GM18867 (cell line): ENCODE measurements at regions not wholly inside any gene's neighbourhood (a gene's known extent, or its start where the extent isn't known, plus 50 kb on each side); places are given as distances from the start of the nearest gene placed in this dataset.

ENCODE experiments used
- ATAC-seq: cut with Tn5 transposase; IDR thresholded peaks from one replicate; pipeline ENCODE4 v1.9.1; 2021; ENCODE audit warnings: mild to moderate bottlenecking, moderate library complexity; ENCODE audit not compliant: unreplicated experiment

- peak; percentile 59 for ATAC-seq
Observed at GRCh38 chr4:115850799-115851509, 737.5 kb upstream of the NDST4 start.

- no peak for ATAC-seq
Observed at GRCh38 chr4:115844180-115844579, 730.8 kb upstream of the NDST4 start.

GRCh38 chr4:115841871-115842270 lies 728.5 kb upstream of the NDST4 start:
- ATAC-seq: no peak

- no peak for ATAC-seq
Observed at GRCh38 chr4:115834441-115834840, 721.0 kb upstream of the NDST4 start.

GRCh38 chr4:115824630-115825029 lies 711.2 kb upstream of the NDST4 start:
- ATAC-seq: no peak

GRCh38 chr4:115803825-115804224 lies 690.4 kb upstream of the NDST4 start:
- no peak for ATAC-seq

- ATAC-seq: no peak
Observed at GRCh38 chr4:115790812-115791211, 677.4 kb upstream of the NDST4 start.

- ATAC-seq: peak; percentile 36
Observed at GRCh38 chr4:115781528-115782146, 668.2 kb upstream of the NDST4 start.

GRCh38 chr4:115780835-115781234 lies 667.4 kb upstream of the NDST4 start:
- peak; percentile 80 for ATAC-seq

- no peak for ATAC-seq
Observed at GRCh38 chr4:115780268-115780667, 666.8 kb upstream of the NDST4 start.

GRCh38 chr4:115770046-115770543 lies 656.7 kb upstream of the NDST4 start:
- ATAC-seq: no peak

GRCh38 chr4:115769396-115769795 lies 656.0 kb upstream of the NDST4 start:
- no peak for ATAC-seq

GRCh38 chr4:115763051-115763450 lies 649.6 kb upstream of the NDST4 start:
- ATAC-seq: no peak

GRCh38 chr4:115759231-115759630 lies 645.8 kb upstream of the NDST4 start:
- no peak for ATAC-seq

GRCh38 chr4:115749404-115749803 lies 636.0 kb upstream of the NDST4 start:
- no peak for ATAC-seq

- no peak for ATAC-seq
Observed at GRCh38 chr4:115740806-115741205, 627.4 kb upstream of the NDST4 start.

- no peak for ATAC-seq
Observed at GRCh38 chr4:115729739-115730266, 616.4 kb upstream of the NDST4 start.

- ATAC-seq: no peak
Observed at GRCh38 chr4:115723621-115724020, 610.2 kb upstream of the NDST4 start.

- ATAC-seq: no peak
Observed at GRCh38 chr4:115720611-115721010, 607.2 kb upstream of the NDST4 start.

- ATAC-seq: no peak
Observed at GRCh38 chr4:115711575-115711974, 598.2 kb upstream of the NDST4 start.

GRCh38 chr4:115688961-115689360 lies 575.5 kb upstream of the NDST4 start:
- no peak for ATAC-seq

- ATAC-seq: no peak
Observed at GRCh38 chr4:115687052-115687755, 573.8 kb upstream of the NDST4 start.
